HL-60 (cell line): ENCODE measurements at regions not wholly inside any gene's neighbourhood (a gene's known extent, or its start where the extent isn't known, plus 50 kb on each side); places are given as distances from the start of the nearest gene placed in this dataset.

Source experiments
- CTCF ChIP-seq: IDR thresholded peaks from one replicate; pipeline ENCODE4 v1.5.1; 2011; ENCODE audit warnings: low read length, control low read depth, inconsistent platforms; ENCODE audit not compliant: insufficient read depth
- POLR2AphosphoS5 ChIP-seq: IDR thresholded peaks from 2 replicates; pipeline ENCODE4 v1.6.1; 2012; ENCODE audit warnings: low read depth

GRCh38 chr6:85354761-85355618, 94.9 kb upstream of the NT5E start:
- TF ChIP-seq CTCF (peak; percentile 98), POLR2AphosphoS5 (no peak)
